ENCODE measurements at regions not wholly inside any gene's neighbourhood (a gene's known extent, or its start where the extent isn't known, plus 50 kb on each side); places are given as distances from the start of the nearest gene placed in this dataset.
"Not testable (repeated sequence)": the region's sequence is repeated elsewhere in the genome, so short reads cannot be mapped to it uniquely, and the experiment has no call there.

- no peaks in the 10 kb centered on the region for H3F3A ChIP-seq (ENCODE audit: insufficient read depth, low read depth)
- H3K27me3 ChIP-seq (ENCODE audit: insufficient read depth, low read depth), result peaks cover 77% of the 10 kb centered on the region
- no peaks in the 10 kb centered on the region for H3K4me1 ChIP-seq (replicated peaks; ENCODE audit: insufficient read depth)
- no peaks in the 10 kb centered on the region for H3K36me3 ChIP-seq (ENCODE audit: low read depth)
- ChIA-PET POLR2A (ENCODE audit: unreplicated experiment) (no interaction called here), CTCF (no interaction called here)
- H3K9me2 ChIP-seq (ENCODE audit: insufficient read depth), result no peaks in the 10 kb centered on the region
- H3K79me2 ChIP-seq (ENCODE audit: low read depth), result no peaks in the 10 kb centered on the region
- H2AFZ ChIP-seq, result no peak overlapping the region
- H3K27ac ChIP-seq, result no peak overlapping the region
- no peak for TF ChIP-seq CTCF (conservative IDR thresholded peaks at IDR 0.05)
- TF ChIP-seq EZH2 (IDR thresholded peaks at IDR 0.05; ENCODE audit: low read depth), result no peak
- no peak overlapping the region for H3K4me2 ChIP-seq
- no peaks in the 10 kb centered on the region; the same call in 1 of the 2 replicates for H3K9me3 ChIP-seq (ENCODE audit: insufficient read depth, low read depth)
- no peaks in the 10 kb centered on the region for H4K20me1 ChIP-seq (ENCODE audit: insufficient read depth)
- intact Hi-C loops (cut with micrococcal nuclease; ENCODE audit: unreplicated experiment), result no loop called here
- DNase-seq, result no peak
- BruUV-seq (replicated peaks), result no TSS peak
- no peak overlapping the region for H3K4me3 ChIP-seq
Observed at GRCh38 chr3:184502123-184502667, 59.4 kb upstream of the EPHB3 start.

GRCh38 chr3:184502841-184503240, 58.7 kb upstream of the EPHB3 start:
- POLR2A ChIA-PET (ENCODE audit: unreplicated experiment), result interaction anchor here (0.7 kb wide), 1 partner anchor 25 kb away, joined by 3 read pairs; no protein-coding TSS in a partner anchor
- H3K9me3 ChIP-seq (ENCODE audit: insufficient read depth, low read depth); H3F3A ChIP-seq (ENCODE audit: insufficient read depth, low read depth); H3K9me2 ChIP-seq (ENCODE audit: insufficient read depth); H3K79me2 ChIP-seq (ENCODE audit: low read depth); H3K36me3 ChIP-seq (ENCODE audit: low read depth); H4K20me1 ChIP-seq (ENCODE audit: insufficient read depth); DNase-seq; BruUV-seq (replicated peaks); intact Hi-C loops (cut with micrococcal nuclease; ENCODE audit: unreplicated experiment); H3K4me1 ChIP-seq (replicated peaks; ENCODE audit: insufficient read depth); H3K4me2 ChIP-seq; H2AFZ ChIP-seq; H3K4me3 ChIP-seq; H3K27ac ChIP-seq; CTCF ChIA-PET: not testable (repeated sequence)
- peaks cover 84% of the 10 kb centered on the region for H3K27me3 ChIP-seq (ENCODE audit: insufficient read depth, low read depth)

GRCh38 chr3:184503647-184504046, 57.9 kb upstream of the EPHB3 start:
- Histone ChIP-seq H3K9me3 (ENCODE audit: insufficient read depth, low read depth) (no peaks in the 10 kb centered on the region; the same call in 1 of the 2 replicates), H3K27ac (no peak overlapping the region), H3K4me2 (no peak overlapping the region), H3K4me3 (no peak overlapping the region), H3K27me3 (ENCODE audit: insufficient read depth, low read depth) (peaks cover 85% of the 10 kb centered on the region), H3K4me1 (replicated peaks; ENCODE audit: insufficient read depth) (no peaks in the 10 kb centered on the region), H3K36me3 (ENCODE audit: low read depth) (no peaks in the 10 kb centered on the region), H2AFZ (no peak overlapping the region), H3F3A (ENCODE audit: insufficient read depth, low read depth) (no peaks in the 10 kb centered on the region), H3K79me2 (ENCODE audit: low read depth) (no peaks in the 10 kb centered on the region), H3K9me2 (ENCODE audit: insufficient read depth) (no peaks in the 10 kb centered on the region), H4K20me1 (ENCODE audit: insufficient read depth) (no peaks in the 10 kb centered on the region)
- BruUV-seq (replicated peaks), result no TSS peak
- intact Hi-C loops (cut with micrococcal nuclease; ENCODE audit: unreplicated experiment), result no loop called here
- TF ChIP-seq CTCF (conservative IDR thresholded peaks at IDR 0.05) (no peak), EZH2 (IDR thresholded peaks at IDR 0.05; ENCODE audit: low read depth) (no peak)
- CTCF ChIA-PET, result no interaction called here
- no peak for DNase-seq
- POLR2A ChIA-PET (ENCODE audit: unreplicated experiment), result interaction anchor here (0.7 kb wide), 1 partner anchor 25 kb away, joined by 3 read pairs; no protein-coding TSS in a partner anchor

All from PC-9 (cell line).